ENCODE measurements at regions not wholly inside any gene's neighbourhood (a gene's known extent, or its start where the extent isn't known, plus 50 kb on each side); places are given as distances from the start of the nearest gene placed in this dataset.

DNA sequence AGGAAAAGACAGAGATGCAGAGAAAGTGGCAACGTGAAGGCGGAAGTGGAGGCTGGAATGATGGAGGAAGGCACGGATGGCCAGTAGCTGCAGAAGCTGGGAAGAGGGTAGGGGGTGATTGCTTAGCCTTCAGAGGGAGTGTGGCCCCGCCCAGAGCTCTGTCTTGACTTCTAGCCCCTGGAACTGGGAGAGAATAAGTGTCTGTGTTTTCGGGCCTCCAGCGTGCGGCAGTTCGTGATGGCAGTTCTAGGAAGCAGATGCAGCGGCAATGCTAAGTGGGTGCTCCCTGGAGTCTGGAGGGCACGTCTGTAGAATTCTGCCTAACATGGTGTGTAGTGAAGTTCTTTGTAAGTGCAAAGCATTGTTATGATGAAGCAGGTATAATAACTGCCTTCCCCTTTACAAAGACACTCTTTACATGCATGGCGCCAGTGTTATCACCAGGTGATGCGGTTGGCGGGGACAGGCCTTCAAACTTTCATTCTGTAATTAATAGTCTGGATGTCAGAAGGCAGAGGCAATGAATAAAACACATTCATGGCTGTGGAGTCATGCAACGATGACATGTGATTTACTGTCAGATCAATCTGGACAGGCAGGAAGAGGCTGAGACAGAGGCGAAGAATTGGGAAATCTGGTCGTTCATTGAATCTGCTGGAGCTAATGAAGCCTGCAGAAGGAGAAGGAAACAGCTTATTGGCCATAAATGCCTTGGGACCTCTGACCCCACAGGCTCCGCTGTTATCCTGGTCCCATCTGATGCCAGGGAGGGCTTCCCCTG, 228.6 kb downstream of the GLRX3 start:
- DNase-seq (ENCODE audit: low read depth, low spot score) (no peak), ATAC-seq (no peak)
- ChIA-PET CTCF (no interaction called here), POLR2A (no interaction called here)
- Histone ChIP-seq H3K4me1 (ENCODE audit: control insufficient read depth, insufficient read depth, low read length) (no peaks in the 10 kb centered on the region), H3K27ac (ENCODE audit: low read length) (no peak overlapping the region), H3K4me3 (ENCODE audit: low read depth in 2 of 2, low read length in 2 of 2) (no peak overlapping the region), H3K9me3 (ENCODE audit: control insufficient read depth, insufficient read depth, low read depth, low read length) (no peaks in the 10 kb centered on the region), H3K27me3 (ENCODE audit: control insufficient read depth, insufficient read depth, low read length) (no peaks in the 10 kb centered on the region; the same call in 1 of the 2 replicates), H3K36me3 (ENCODE audit: control insufficient read depth, insufficient read depth, low read length) (no peaks in the 10 kb centered on the region)
- in situ Hi-C loops (cut with HindIII; ENCODE audit: low pct_unique_long_range_greater_than_20kb, low sequenced_read_pairs) (no loop called here), intact Hi-C loops (cut with micrococcal nuclease; ENCODE audit: unreplicated experiment) (no loop called here)
- no TSS peak for BruUV-seq (replicated peaks)
- no peak for TF ChIP-seq SIN3A (IDR thresholded peaks at IDR 0.05; ENCODE audit: borderline replicate concordance, insufficient read depth, low read depth, low read length)
- no peak for TF ChIP-seq POLR2AphosphoS5 (IDR thresholded peaks at IDR 0.05; ENCODE audit: low read depth, low read length)
- no peak for TF ChIP-seq TCF7L2 (IDR thresholded peaks at IDR 0.05; ENCODE audit: low read depth, low read length)
- TF ChIP-seq, protein P1, sequence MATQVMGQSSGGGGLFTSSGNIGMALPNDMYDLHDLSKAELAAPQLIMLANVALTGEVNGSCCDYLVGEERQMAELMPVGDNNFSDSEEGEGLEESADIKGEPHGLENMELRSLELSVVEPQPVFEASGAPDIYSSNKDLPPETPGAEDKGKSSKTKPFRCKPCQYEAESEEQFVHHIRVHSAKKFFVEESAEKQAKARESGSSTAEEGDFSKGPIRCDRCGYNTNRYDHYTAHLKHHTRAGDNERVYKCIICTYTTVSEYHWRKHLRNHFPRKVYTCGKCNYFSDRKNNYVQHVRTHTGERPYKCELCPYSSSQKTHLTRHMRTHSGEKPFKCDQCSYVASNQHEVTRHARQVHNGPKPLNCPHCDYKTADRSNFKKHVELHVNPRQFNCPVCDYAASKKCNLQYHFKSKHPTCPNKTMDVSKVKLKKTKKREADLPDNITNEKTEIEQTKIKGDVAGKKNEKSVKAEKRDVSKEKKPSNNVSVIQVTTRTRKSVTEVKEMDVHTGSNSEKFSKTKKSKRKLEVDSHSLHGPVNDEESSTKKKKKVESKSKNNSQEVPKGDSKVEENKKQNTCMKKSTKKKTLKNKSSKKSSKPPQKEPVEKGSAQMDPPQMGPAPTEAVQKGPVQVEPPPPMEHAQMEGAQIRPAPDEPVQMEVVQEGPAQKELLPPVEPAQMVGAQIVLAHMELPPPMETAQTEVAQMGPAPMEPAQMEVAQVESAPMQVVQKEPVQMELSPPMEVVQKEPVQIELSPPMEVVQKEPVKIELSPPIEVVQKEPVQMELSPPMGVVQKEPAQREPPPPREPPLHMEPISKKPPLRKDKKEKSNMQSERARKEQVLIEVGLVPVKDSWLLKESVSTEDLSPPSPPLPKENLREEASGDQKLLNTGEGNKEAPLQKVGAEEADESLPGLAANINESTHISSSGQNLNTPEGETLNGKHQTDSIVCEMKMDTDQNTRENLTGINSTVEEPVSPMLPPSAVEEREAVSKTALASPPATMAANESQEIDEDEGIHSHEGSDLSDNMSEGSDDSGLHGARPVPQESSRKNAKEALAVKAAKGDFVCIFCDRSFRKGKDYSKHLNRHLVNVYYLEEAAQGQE (IDR thresholded peaks at IDR 0.05; ENCODE audit: insufficient read depth in 1 of 2, low read depth in 2 of 2, low read length in 1 of 2), result no peak
- TF ChIP-seq, protein P2, sequence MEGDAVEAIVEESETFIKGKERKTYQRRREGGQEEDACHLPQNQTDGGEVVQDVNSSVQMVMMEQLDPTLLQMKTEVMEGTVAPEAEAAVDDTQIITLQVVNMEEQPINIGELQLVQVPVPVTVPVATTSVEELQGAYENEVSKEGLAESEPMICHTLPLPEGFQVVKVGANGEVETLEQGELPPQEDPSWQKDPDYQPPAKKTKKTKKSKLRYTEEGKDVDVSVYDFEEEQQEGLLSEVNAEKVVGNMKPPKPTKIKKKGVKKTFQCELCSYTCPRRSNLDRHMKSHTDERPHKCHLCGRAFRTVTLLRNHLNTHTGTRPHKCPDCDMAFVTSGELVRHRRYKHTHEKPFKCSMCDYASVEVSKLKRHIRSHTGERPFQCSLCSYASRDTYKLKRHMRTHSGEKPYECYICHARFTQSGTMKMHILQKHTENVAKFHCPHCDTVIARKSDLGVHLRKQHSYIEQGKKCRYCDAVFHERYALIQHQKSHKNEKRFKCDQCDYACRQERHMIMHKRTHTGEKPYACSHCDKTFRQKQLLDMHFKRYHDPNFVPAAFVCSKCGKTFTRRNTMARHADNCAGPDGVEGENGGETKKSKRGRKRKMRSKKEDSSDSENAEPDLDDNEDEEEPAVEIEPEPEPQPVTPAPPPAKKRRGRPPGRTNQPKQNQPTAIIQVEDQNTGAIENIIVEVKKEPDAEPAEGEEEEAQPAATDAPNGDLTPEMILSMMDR (IDR thresholded peaks at IDR 0.05), result no peak

DNA sequence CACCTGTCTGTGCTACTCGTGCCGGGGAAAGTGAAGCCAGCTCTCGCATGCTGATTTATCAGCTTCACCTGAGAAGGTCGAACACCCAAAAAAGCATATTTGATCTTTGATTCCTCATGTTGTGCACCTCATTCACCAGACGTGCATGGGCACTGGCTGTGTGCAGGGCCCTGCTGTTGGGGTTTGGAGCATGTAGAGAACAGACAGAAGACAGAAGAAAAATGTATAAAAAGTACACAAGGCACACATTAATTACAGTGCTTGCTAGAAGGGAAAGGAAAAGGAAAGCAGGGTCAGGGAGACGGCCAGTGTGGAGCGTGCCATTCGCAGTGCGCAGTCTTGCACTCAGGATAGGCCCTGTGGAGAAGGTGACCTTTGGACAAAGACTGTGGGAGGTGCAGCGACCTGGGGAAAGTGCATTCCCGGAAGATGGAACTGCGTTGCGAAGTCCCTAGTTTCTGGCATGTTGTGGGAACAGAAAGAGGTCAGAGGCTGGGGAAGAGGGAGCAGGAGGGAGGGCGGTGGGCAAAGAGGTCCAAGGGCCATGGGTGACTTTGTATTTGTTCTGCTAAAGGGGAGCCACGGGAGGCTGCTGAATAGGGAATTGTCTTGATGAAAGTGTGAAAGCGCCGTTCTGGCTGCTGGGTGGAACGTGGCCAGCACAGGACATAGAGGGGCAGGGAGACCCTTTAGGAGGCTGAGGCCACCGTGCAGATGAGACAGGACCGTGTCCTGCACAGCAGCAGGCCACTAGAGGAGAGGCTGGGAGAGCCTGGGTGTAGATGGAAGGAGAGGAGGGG, 232.8 kb downstream of the GLRX3 start:
- intact Hi-C loops (cut with micrococcal nuclease; ENCODE audit: unreplicated experiment), result no loop called here
- Histone ChIP-seq H3K27ac (ENCODE audit: low read length) (no peak overlapping the region), H3K36me3 (ENCODE audit: control insufficient read depth, insufficient read depth, low read length) (no peaks in the 10 kb centered on the region), H3K4me3 (ENCODE audit: low read depth in 2 of 2, low read length in 2 of 2) (no peak overlapping the region), H3K9me3 (ENCODE audit: control insufficient read depth, insufficient read depth, low read depth, low read length) (no peaks in the 10 kb centered on the region), H3K27me3 (ENCODE audit: control insufficient read depth, insufficient read depth, low read length) (no peaks in the 10 kb centered on the region), H3K4me1 (ENCODE audit: control insufficient read depth, insufficient read depth, low read length) (no peaks in the 10 kb centered on the region)
- BruUV-seq (replicated peaks), result no TSS peak
- in situ Hi-C loops (cut with HindIII; ENCODE audit: low pct_unique_long_range_greater_than_20kb, low sequenced_read_pairs), result no loop called here
- no peak for ATAC-seq
- POLR2A ChIA-PET, result no interaction called here
- CTCF ChIA-PET, result no interaction called here
- DNase-seq (ENCODE audit: low read depth, low spot score), result no peak
- TF ChIP-seq, protein P1 (IDR thresholded peaks at IDR 0.05; ENCODE audit: insufficient read depth in 1 of 2, low read depth in 2 of 2, low read length in 1 of 2), result no peak
- TF ChIP-seq TCF7L2 (IDR thresholded peaks at IDR 0.05; ENCODE audit: low read depth, low read length), result no peak
